ENCODE measurements at regions not wholly inside any gene's neighbourhood (a gene's known extent, or its start where the extent isn't known, plus 50 kb on each side); places are given as distances from the start of the nearest gene placed in this dataset.

GRCh38 chr20:40774252-40774651 lies 85.2 kb upstream of the MAFB start:
- TF ChIP-seq CTCF (IDR thresholded peaks at IDR 0.05 in 8 of 11, conservative IDR thresholded peaks at IDR 0.05 in 3 of 11) (no peak), POLR2AphosphoS5 (IDR thresholded peaks at IDR 0.05) (no peak), POLR2A (IDR thresholded peaks at IDR 0.05) (no peak)

All from spleen (tissue), 7 donors.